OCI-LY7 (cell line): ENCODE measurements at regions not wholly inside any gene's neighbourhood (a gene's known extent, or its start where the extent isn't known, plus 50 kb on each side); places are given as distances from the start of the nearest gene placed in this dataset.

Experiments used
- EZH2phosphoT487 ChIP-seq: fragments of 200-600 bp; sonication (generic); IDR thresholded peaks from 2 replicates; pipeline ENCODE4 v1.6.1; 2018; ENCODE audit warnings: low read depth, borderline replicate concordance, mild to moderate bottlenecking, mixed run types, antibody characterized with exemption, low read length, moderate library complexity, mixed read lengths
- TF ChIP-seq, protein P1 (sequence below): fragments of 200-600 bp; sonication (generic); conservative IDR thresholded peaks from 2 replicates; pipeline ENCODE4 v1.5.1; 2014; ENCODE audit warnings: mild to moderate bottlenecking, antibody characterized with exemption, low read length, moderate library complexity, mixed read lengths

DNA sequence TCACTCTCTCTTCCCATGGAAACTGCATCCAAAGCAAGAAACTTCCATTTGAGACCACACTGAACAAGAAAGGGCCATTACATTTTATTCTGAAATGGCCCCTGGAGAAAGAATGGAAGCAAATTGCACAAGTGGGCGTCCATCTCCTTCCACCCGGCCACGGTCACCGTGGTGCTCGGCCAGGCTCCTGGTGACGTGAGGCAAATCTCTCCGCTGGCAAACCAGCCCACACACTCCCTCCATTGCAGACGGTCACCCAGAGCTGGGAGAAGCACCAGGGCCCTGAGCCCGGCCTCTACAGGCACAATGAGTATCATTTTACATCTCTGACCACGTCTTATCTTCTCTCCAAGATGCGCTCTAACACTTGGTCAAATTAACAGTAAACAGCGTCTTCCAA lies 126.1 kb upstream of the FAM20C start:
- TF ChIP-seq, protein P1, sequence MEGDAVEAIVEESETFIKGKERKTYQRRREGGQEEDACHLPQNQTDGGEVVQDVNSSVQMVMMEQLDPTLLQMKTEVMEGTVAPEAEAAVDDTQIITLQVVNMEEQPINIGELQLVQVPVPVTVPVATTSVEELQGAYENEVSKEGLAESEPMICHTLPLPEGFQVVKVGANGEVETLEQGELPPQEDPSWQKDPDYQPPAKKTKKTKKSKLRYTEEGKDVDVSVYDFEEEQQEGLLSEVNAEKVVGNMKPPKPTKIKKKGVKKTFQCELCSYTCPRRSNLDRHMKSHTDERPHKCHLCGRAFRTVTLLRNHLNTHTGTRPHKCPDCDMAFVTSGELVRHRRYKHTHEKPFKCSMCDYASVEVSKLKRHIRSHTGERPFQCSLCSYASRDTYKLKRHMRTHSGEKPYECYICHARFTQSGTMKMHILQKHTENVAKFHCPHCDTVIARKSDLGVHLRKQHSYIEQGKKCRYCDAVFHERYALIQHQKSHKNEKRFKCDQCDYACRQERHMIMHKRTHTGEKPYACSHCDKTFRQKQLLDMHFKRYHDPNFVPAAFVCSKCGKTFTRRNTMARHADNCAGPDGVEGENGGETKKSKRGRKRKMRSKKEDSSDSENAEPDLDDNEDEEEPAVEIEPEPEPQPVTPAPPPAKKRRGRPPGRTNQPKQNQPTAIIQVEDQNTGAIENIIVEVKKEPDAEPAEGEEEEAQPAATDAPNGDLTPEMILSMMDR, result no peak
- TF ChIP-seq EZH2phosphoT487, result no peak
